ENCODE measurements at regions not wholly inside any gene's neighbourhood (a gene's known extent, or its start where the extent isn't known, plus 50 kb on each side); places are given as distances from the start of the nearest gene placed in this dataset.

DNA sequence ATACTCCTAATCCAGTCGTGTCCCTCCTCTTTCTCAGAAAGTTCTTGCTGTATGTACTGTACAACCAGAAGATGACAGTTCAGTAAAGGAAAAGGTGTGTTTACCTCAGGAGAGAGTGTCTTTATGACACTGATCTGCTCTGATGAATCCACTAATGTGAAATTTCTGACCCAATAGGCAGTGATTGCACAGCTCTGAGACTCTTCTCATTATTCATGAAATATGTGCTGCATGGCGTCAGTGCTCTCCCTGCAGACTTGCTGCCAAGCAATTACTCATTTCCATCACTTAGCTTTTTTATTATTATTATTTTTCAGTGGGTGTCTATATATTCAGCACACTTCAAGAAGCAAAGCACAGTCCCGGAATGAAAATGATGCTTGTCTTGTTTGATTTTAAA is 389.0 kb downstream of the RASEF start:
- DNase-seq = no peak

DNA sequence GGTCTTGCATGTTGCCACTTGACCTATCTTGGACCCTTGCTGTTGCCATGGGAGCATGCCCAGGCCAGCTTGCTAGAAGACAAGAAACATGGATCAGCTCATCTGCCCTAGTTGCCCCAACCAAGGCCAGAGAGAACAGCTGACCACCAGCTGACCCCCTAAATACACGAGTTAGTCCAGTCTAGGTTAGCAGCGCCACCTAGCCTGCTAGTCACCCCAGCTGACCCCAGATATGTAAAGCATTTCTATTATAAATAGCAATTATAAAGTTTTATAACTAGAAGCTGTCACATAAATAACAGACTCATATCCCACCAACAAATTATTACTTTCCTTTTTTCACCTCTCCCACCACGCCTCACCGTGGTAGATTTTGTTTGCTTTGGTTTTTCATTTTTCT is 387.8 kb downstream of the RASEF start:
- DNase-seq = no peak

DNA sequence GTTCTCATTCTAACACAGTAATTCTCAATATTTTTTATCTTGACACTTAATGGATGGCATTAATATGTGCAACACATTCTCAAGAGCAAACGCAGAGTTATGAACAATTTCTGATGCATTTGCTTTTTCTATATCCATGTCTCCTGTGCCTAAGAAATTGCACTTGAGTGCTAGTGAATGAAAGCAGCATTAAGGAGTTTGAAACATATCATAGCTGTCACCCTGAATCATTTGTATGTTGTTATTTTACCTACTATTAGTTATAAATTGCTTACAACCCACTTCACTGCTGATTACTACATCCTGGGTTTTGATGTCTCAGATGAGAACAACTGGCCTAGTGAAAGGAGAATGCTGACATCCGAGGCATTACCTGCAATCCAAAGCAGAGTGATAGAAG is 387.3 kb downstream of the RASEF start:
- no peak for DNase-seq

DNA sequence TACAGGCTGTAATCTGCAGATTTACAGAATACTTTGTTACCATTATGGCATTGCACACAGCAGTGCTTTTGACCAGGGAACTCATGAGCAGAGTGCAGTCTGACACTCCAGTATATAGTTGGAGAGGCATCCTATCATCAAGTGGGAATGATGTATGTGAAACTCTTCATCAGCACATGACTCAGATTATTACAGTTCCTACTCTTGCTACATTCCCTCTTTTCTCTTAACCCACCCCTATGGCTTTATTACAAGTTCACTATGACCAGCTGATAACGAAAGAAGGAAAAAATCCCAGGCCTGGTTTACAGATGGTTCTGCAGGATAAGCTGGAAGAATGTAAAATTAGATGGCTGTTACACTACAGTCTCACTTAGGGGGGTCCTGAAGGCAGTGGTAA is 385.9 kb downstream of the RASEF start:
- DNase-seq = no peak

DNA sequence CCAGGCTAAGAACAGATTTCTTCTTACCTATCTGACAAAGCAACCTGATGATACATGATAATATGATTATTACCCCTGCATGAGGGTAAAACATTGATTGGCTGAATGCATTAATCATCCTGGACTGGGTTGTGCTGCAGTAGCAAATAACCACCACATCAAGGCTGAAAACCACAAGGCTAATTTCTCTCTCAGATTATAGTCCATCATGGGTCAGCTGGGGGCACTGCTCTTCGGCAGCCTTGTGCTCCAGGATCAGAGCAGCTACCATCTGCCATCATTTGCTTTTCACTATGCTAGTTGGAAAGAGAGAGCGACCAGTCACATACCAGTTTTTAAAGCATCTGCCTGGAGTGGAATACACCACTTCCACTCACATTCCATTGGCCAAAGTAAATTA is 383.5 kb downstream of the RASEF start:
- DNase-seq = peak; percentile 4

DNA sequence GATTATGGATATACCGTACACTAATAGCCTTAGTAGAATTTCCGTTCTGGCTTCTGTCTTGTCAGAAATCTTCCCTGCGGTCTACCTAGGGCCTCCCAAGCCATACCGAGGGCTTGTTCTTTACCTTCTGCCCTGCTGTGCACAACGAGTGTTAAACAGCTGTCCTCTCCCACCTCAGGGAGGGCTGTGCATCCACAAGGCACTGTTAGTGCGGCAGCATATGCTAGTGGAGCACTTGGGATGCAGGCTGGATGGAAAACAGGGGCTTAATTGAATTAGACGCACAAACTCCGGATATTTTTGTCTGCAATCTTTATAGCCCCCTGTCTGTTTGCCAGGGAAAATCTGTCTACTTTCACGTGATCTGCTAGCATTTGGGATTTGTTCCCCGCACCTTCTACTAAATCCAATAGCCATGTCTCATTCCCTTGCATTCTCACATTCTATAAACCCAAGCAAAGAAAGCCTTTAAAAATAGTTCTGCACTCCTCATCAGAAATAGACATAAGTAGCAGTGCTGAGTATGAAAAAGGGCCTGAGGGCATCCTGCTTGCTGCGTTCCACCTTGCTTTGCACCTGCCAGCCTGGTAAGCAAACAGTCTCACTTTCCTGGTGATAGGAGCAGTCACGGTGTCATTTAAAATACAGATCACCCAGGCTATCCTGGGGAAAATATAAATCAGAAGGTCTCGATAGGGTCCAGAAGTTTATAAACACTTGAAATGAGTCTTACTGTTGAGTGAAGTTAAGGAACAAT is 382.6 kb downstream of the RASEF start:
- no peak for DNase-seq

DNA sequence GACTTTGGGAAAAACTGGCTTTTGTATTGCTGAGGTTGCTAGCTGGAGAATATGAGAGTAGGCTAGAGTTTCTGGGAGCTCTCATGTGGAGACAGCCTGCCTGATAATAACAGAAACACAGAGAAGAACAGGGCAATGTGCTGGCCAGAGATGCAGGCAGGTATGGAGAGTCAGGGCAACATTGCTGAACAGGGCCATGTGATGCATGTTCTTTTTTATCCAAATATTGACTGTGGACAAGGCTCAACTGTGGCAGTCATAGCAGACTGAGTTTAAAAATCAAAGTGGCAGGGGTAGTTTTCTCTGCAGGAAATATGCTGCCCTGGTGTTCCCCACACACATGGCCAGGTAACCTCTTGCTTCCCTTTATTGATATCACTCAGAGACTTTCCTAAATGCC is 381.1 kb downstream of the RASEF start:
- no peak for DNase-seq

DNA sequence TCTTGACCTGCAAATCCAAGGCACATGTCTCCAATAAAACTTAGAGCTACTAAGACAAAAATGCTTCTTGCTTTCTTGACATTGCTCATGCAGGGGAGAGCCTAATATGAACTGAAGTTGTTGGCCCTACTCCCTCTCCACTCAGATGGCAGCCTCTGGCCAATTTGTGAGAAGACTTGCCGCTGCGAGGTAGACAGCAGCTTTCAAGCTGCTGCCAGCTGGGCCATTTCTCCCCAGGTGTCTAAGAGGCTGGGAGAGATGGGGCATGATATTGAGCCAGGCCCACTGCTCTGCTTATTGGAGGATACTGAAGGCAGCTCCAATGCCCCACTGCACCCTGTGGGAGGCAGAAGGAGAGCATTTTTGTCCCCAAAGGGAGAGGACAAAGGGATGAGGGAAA is 380.5 kb downstream of the RASEF start:
- no peak for DNase-seq

DNA sequence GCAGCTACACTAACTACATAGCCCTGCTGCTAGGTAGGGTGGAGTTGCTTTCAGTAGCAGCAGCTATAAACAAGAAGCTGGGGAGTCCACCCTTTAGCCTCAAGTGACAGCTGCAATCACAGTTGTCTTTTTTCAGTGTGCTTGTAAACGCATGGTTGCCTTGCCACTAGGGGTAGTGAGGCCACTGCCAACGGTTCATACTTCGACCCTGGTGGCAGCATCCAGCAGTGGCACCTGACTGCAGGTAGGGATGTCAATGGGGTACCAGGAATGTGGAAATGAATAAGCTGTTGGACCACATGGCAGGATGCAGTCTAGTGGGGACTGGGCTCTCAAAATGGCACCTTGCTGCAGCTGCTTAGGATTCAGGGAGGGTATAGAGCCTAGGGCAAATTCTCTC is 367.2 kb downstream of the RASEF start:
- no peak for DNase-seq

DNA sequence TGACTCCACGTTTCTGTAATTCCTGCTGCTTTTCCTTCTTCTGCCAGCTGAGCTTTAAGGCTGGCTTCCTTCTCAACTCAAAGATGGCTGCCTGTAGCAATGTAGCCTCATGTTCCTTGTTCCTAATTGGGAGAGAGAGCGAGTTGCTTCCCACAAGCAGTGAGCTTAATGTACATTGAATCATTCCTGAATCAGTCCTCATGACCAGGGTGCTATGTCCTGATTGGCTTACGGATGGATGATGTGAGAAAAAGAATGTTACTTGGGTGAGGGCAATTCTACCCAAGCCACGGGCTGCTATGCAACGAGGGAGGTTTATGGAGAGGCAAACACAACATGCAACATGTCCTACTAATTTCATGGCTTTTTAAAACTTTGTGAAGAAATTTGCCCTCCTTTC is 356.2 kb downstream of the RASEF start:
- no peak for DNase-seq

DNA sequence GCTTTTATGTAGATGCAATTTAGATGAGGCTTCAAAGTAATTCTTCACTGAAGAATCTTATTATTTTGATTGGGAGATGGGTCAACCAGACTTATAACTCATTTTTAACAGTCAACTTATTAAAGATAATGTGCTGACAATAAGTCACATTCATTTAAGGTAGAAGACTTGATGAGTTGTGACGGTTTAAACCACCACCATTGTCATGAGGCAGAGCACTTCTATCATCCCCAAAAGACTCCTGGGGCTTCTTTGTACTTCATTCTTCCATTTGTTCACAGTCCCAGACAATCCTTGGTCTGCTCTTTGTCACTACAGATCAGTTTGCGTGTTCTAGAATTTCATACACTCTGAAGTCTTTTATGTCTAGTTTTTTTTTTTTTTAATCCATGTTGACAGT is 346.1 kb downstream of the RASEF start:
- no peak for DNase-seq

DNA sequence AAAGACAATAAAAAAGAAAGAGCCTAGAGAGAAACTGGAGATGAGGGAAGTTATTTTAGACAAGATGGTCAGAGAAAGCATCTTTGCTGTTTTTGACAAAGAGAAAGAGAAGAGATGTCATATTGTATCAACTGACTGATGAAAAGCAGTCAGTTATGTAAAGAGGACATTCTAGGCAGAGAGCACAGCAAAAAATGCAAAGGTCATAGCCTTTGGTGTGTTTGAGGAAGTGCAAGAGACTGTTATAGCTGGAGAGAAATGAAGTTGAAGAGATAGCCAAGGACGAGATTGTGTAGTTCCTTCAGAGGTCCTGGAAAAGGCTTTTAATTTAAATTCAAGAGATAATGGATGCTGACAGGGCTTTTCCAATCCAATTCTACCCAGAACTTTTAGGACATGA is 342.4 kb downstream of the RASEF start:
- no peak for DNase-seq

DNA sequence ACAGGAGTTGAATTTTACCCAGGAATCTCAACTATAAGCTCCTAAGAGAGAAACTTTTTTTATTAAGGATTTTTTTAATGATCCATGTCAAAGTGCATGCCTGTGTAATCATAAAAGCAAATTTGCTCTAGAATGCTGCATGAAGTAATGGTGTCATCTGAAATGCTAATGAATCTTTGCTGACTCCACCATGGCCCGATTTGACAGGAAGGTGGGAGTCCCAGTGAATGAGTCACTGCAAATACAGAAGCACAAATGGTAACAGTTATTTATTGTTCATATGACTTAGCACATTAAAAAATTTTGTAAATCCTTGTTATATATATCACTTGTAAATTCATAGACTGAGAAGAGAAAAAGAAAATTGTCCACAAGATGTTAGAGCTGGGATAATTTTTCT is 341.3 kb downstream of the RASEF start:
- DNase-seq = no peak

DNA sequence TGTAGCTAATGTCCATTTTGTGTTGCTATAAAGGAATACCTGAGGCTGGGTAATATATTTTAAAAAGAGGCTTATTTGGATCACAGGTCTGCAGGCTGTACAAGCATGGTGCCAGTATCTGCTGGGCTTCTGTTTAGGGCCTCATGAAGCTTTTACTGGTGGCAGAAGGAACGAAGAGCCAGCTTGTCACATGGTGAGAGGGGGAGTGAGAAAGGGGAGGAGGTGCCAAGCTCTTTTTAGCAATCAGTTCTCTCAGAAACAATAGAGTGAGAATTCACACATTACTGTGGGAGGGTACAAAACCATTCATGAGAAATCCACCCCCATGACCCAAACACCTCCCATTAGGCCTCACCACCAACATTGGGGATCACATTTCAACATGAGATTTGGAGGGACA is 340.9 kb downstream of the RASEF start:
- DNase-seq = no peak

DNA sequence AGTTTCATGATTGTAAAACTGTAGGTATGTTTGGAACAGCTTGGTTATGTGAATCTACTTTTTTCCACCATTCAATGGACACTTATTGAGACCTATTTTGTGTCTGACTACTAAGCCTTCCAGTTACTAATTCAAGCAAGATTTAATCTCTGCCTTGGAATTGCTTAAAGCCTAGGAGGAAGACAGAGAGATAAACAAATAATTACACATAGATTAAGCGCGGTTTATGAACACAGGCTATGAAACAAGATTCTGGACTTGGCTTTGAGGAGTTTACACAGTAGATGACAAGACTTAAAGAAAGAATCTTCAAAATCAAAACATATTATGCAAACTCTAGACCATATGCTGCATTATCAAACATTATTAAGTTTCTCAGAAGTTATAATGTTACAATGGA is 340.4 kb downstream of the RASEF start:
- DNase-seq = no peak

DNA sequence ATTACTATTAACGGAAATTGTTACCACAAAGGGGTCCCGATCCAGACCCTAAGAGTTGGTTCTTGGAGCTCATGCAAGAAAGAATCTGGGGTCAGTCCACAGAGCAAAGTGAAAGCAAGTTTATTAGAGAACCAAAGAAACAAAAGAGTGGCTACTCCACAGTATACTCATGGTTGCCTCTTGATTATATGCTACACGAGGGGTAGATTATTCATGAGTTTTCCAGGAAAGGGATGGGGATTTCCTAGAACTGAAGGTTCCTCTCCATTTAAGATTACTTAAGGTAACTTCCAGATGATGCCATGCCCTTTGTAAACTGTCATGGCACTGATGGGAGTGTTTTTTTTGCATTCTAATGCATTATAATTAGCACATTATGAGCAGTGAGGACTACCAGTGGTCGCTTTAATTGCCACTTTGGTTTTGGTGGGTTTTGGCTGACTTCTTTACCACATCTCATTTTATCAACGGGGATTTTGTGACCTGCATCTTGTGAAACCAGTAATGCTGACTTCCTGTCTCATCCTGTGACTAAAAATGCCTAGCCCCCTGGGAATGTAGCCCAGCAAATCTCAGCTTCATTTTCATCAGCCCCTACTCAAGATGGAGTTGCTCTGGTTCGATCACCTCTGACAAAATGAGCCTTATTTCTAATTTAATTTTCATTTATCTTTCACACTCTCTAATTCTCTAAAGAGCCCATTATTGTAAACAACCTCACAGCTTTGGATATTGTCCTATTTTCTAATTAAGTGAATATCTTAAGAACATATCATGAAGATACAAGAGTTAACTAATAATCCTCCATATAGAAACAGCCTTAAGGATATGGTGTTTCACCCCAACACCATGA is 336.3 kb downstream of the RASEF start:
- DNase-seq = no peak

DNA sequence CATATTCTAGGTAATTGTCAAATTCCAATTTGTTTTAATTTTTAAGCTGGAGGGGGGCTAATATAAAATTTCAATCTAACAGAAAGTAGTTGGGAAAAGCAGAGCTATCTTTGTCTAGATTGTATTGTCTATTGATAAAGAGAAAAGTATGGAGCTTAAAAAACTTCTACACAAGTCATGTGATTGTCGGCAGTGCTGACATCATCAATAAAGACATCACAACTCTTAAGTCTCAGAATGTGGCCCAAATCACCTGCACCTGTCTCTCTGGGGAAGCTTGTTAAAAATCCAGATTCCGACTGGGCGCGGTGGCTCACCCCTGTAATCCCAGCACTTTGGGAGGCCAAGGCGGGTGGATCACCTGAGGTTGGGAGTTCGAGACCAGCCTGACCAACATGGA is 333.8 kb downstream of the RASEF start:
- no peak for DNase-seq

DNA sequence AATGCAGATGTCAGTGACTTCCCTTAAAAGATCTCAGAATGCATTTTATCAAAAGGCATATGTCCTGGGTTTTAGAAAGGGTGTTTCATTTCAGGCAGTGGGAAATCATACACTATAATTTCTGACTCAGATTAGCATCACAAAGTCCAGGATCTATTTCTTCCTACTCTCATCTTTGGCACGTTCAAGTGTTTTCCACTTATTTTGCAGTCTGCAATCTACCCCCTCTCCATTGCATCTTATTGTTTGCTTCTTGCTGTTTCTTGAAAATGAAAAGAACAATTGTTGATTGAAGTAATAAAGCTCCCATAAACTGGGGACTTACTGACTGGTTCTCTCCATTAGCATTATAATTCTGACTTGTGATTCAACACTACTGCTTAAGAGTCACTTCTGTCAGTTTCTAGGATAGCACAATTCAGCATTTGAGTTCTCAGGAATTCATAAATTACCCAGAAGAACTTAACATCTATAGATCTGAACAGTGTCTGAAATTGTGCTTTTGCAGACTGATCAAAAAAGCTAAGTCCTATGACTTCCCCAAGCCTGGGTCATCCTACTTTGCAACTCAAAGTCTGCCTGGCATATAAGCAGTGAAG is 332.9 kb downstream of the RASEF start:
- no peak for DNase-seq

DNA sequence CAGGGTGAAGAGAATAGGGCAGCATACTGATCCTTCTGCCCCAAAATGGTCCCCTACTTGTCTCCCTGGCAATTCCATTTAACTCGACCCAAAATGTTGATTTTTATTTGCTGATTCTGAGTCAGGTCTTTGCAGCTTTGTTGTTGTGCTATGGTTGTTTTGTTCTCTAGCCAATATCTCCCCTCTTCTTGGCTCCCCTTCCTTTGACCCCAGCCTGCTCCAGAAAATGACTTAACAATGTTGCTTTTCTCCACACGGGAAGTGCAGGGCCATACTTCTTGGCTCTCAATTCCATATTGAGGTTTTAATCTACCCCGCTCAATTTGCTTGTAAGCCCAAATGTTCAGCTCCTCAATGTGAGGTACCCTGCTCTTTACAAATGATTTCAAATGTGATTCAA is 330.0 kb downstream of the RASEF start:
- no peak for DNase-seq

DNA sequence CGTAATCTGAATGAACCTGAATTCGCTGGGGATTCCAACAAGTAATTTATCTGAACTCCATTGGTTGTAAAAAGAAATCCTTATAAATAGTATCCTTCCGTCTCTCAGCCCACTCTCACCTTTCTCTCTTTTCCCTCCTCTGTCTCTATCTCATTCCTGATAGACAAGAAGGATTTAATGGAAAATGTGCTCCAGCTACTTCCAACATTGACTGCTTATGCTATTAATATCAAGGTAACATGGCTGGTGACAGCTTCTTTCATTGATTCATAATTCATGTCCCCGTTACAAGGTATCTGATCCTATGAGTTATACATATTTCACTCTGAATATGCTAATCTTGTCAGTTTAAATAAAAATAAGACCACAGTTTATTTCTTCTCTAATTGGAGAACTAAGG is 326.8 kb downstream of the RASEF start:
- DNase-seq = no peak

DNA sequence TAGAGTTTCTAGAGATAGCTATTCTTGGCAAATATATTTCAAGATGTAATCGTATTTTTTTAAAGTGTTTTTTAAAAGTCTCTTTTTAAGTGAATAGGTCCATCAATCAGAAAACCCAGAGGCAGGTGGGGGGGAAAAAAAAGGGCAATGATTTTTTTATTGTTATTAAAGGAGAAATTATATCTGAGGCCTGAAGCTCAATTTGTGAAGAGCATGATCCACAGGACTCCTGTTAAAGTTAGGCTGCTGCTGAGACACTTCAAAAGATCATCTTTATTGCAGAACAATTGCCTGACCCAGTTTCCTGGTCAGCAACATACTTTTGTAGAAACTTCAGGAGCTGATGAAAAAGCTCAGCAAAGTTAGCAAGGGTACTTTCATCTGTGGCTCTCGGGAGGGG is 326.2 kb downstream of the RASEF start:
- DNase-seq = no peak

DNA sequence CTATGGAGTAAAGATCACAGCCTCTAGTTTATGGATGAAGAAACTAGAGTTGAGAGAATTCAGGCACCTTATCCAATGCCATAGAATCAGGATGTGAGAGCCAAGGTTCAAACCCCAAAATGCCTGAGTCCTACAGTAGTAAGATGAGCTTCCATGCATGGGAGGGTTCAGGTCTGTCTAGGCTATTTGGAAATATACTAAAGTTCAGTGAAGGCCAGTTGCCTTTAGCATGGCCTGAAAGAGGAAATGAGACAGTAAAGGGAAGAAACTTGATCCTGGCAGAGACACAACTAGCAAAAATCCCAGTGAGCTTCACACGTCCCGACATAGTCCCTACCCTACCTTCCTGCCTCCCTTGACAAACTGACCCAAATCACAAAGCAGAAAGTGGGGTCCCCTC is 317.0 kb downstream of the RASEF start:
- no peak for DNase-seq

DNA sequence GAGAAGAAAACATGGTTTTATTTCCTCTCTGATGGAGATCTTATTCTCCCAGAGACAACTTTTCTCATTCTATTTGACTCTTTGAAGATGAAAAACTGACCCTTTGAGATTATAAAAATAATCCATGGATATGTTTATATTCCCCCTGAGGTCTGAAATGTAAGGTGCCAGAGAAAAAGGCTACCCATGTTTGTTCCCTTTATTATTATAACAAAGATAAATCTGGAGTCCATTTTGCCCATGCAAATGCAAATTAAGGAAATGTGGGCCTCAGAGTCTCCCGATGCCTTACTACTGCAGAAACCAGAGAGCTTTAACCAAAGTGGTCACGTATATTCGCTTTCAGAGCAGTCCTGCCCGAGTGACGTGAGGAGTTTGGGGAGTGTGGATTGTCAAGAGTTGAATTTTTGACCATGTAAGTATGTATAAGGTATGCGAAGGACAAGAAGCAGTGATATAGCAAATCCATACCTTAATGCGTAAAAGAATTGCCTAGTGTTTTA is 312.5 kb downstream of the RASEF start:
- DNase-seq = no peak

DNA sequence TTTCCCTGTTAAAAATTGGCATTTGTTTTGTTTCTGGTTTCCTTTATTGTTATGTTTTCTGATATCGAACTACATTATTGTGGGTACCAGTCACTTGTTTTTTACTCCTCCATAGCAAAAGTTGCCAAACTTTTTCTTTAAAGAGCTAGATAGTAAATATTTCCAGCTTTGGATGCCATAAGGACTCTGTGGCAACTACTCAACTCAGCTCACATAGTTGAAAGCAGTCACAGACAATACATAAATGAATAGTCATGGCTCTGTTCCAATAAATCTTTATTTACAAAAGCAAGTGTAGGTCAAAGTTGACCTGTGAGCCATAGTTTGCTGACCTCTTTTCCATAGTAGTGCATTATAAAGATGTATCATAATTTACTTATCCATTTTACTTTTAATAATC is 305.0 kb downstream of the RASEF start:
- DNase-seq = no peak

Measured in DMS 273 treated with DMSO at 0.1 percent for 48 hours (cell line).